GM12872 (cell line): ENCODE measurements at regions not wholly inside any gene's neighbourhood (a gene's known extent, or its start where the extent isn't known, plus 50 kb on each side); places are given as distances from the start of the nearest gene placed in this dataset.

Source experiments
- CTCF ChIP-seq: IDR thresholded peaks from 3 replicates; pipeline ENCODE4 v1.5.1; 2011; ENCODE audit warnings: low read depth, mild to moderate bottlenecking, low read length, moderate library complexity; ENCODE audit not compliant: insufficient read depth

GRCh38 chr2:238515377-238515776 lies 88.7 kb downstream of the ASB1 start:
- no peak for TF ChIP-seq CTCF

- TF ChIP-seq CTCF, result no peak
These were observed 90.5 kb downstream of the ASB1 start for GRCh38 chr2:238517209-238517608.

- no peak for TF ChIP-seq CTCF
These were observed 91.6 kb downstream of the ASB1 start for GRCh38 chr2:238518172-238518820.

GRCh38 chr2:238518821-238519186 lies 92.1 kb downstream of the ASB1 start:
- no peak for TF ChIP-seq CTCF

- no peak for TF ChIP-seq CTCF
These were observed 93.7 kb downstream of the ASB1 start for GRCh38 chr2:238520359-238520886.

GRCh38 chr2:238521002-238521401 lies 94.3 kb downstream of the ASB1 start:
- TF ChIP-seq CTCF, result no peak

GRCh38 chr2:238521870-238522269 lies 95.1 kb downstream of the ASB1 start:
- TF ChIP-seq CTCF, result no peak
